ENCODE measurements at regions not wholly inside any gene's neighbourhood (a gene's known extent, or its start where the extent isn't known, plus 50 kb on each side); places are given as distances from the start of the nearest gene placed in this dataset.

DNA sequence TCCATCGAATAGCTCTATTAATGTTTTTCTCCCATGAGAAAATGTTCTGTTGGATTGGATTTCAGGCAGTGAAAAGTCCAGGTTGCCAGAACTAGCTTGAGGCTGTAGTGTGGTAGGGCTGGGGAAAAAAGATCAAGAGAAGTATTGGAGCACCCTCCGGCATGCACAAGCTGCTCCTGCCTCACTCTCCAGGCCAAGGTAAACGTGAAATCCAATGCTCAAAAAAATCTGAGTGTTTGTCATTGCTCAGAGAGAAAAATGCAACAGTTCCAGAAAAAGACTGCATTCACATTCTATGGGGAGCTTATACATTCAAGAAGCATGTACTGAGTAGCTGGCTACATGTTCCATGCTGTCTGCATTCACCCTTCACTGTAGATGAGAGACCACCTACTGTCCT, 680.9 kb upstream of the TBX3 start:
- no peak for TF ChIP-seq CTCF (IDR thresholded peaks at IDR 0.05 in 2 of 3, conservative IDR thresholded peaks at IDR 0.05 in 1 of 3; ENCODE audit: borderline replicate concordance in 1 of 3, insufficient read depth in 1 of 3, low read depth in 2 of 3, low read length in 2 of 3)
- no peak for TF ChIP-seq POLR2A (IDR thresholded peaks at IDR 0.05; ENCODE audit: borderline replicate concordance, extremely low read depth, insufficient read depth, insufficient read length)
- TF ChIP-seq POLR2AphosphoS5 (IDR thresholded peaks at IDR 0.05; ENCODE audit: low read depth, low read length) = no peak
- TF ChIP-seq, protein P1, sequence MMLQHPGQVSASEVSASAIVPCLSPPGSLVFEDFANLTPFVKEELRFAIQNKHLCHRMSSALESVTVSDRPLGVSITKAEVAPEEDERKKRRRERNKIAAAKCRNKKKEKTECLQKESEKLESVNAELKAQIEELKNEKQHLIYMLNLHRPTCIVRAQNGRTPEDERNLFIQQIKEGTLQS (IDR thresholded peaks at IDR 0.05) = no peak

All from HCT116 (cell line).